GM18520 (cell line): ENCODE measurements at regions not wholly inside any gene's neighbourhood (a gene's known extent, or its start where the extent isn't known, plus 50 kb on each side); places are given as distances from the start of the nearest gene placed in this dataset.
"Not testable (repeated sequence)": the region's sequence is repeated elsewhere in the genome, so short reads cannot be mapped to it uniquely, and the experiment has no call there.

Experiments
- ATAC-seq: cut with Tn5 transposase; IDR thresholded peaks from one replicate; pipeline ENCODE4 v1.9.1; 2021; ENCODE audit not compliant: unreplicated experiment

- no peak for ATAC-seq
Observed at GRCh38 chr16:66247516-66248481, 118.7 kb upstream of the CDH5 start.

GRCh38 chr16:66245868-66246267, 120.6 kb upstream of the CDH5 start:
- ATAC-seq = no peak

- no peak for ATAC-seq
Observed at GRCh38 chr16:66245072-66245471, 121.4 kb upstream of the CDH5 start.

- ATAC-seq = no peak
Observed at GRCh38 chr16:66242672-66243071, 123.8 kb upstream of the CDH5 start.

GRCh38 chr16:66242206-66242605, 124.3 kb upstream of the CDH5 start:
- ATAC-seq = not testable (repeated sequence)

- no peak for ATAC-seq
Observed at GRCh38 chr16:66240631-66241395, 125.7 kb upstream of the CDH5 start.

GRCh38 chr16:66240088-66240487, 126.4 kb upstream of the CDH5 start:
- no peak for ATAC-seq

GRCh38 chr16:66238696-66239095, 127.8 kb upstream of the CDH5 start:
- no peak for ATAC-seq

GRCh38 chr16:66236301-66236700, 130.2 kb upstream of the CDH5 start:
- ATAC-seq = no peak

GRCh38 chr16:66231452-66232160, 134.9 kb upstream of the CDH5 start:
- ATAC-seq = no peak

- ATAC-seq = no peak
Observed at GRCh38 chr16:66229651-66230050, 136.8 kb upstream of the CDH5 start.

GRCh38 chr16:66228792-66229191, 137.7 kb upstream of the CDH5 start:
- no peak for ATAC-seq

- ATAC-seq = no peak
Observed at GRCh38 chr16:66227766-66228530, 138.5 kb upstream of the CDH5 start.

- ATAC-seq = no peak
Observed at GRCh38 chr16:66226762-66227161, 139.7 kb upstream of the CDH5 start.

- ATAC-seq = no peak
Observed at GRCh38 chr16:66225696-66226095, 140.8 kb upstream of the CDH5 start.

- ATAC-seq = no peak
Observed at GRCh38 chr16:66224626-66225025, 141.9 kb upstream of the CDH5 start.

- ATAC-seq = no peak
Observed at GRCh38 chr16:66224186-66224585, 142.3 kb upstream of the CDH5 start.

GRCh38 chr16:66223176-66223780, 143.2 kb upstream of the CDH5 start:
- ATAC-seq = no peak

GRCh38 chr16:66222756-66223155, 143.7 kb upstream of the CDH5 start:
- ATAC-seq = no peak

GRCh38 chr16:66220702-66221101, 145.8 kb upstream of the CDH5 start:
- ATAC-seq = no peak
